ENCODE measurements at regions not wholly inside any gene's neighbourhood (a gene's known extent, or its start where the extent isn't known, plus 50 kb on each side); places are given as distances from the start of the nearest gene placed in this dataset.
A peak's percentile ranks its signal among the peaks of the same experiment; 100 is the strongest.

- DNase-seq (ENCODE audit: low spot score) = no peak
- TF ChIP-seq CTCF (IDR thresholded peaks at IDR 0.05; ENCODE audit: borderline replicate concordance, control extremely low read depth, extremely low read depth, insufficient read depth, missing control alignments) = no peak
- in situ Hi-C loops (cut with MboI; ENCODE audit: low sequenced_read_pairs, unreplicated experiment) = no loop called here
These were observed 818.5 kb upstream of the AMELY start for GRCh38 chrY:7730071-7730470.

GRCh38 chrY:7729318-7730011 lies 817.9 kb upstream of the AMELY start:
- in situ Hi-C loops (cut with MboI; ENCODE audit: low sequenced_read_pairs, unreplicated experiment) = no loop called here
- no peak for DNase-seq (ENCODE audit: low spot score)
- no peak for TF ChIP-seq CTCF (IDR thresholded peaks at IDR 0.05; ENCODE audit: borderline replicate concordance, control extremely low read depth, extremely low read depth, insufficient read depth, missing control alignments)

GRCh38 chrY:7728935-7729317 lies 817.4 kb upstream of the AMELY start:
- in situ Hi-C loops (cut with MboI; ENCODE audit: low sequenced_read_pairs, unreplicated experiment) = no loop called here
- no peak for TF ChIP-seq CTCF (IDR thresholded peaks at IDR 0.05; ENCODE audit: borderline replicate concordance, control extremely low read depth, extremely low read depth, insufficient read depth, missing control alignments)
- no peak for DNase-seq (ENCODE audit: low spot score)

- no peak for DNase-seq (ENCODE audit: low spot score)
- TF ChIP-seq CTCF (IDR thresholded peaks at IDR 0.05; ENCODE audit: borderline replicate concordance, control extremely low read depth, extremely low read depth, insufficient read depth, missing control alignments) = no peak
- in situ Hi-C loops (cut with MboI; ENCODE audit: low sequenced_read_pairs, unreplicated experiment) = no loop called here
These were observed 814.4 kb upstream of the AMELY start for GRCh38 chrY:7725791-7726460.

GRCh38 chrY:7723991-7724632 lies 812.6 kb upstream of the AMELY start:
- TF ChIP-seq CTCF (IDR thresholded peaks at IDR 0.05; ENCODE audit: borderline replicate concordance, control extremely low read depth, extremely low read depth, insufficient read depth, missing control alignments) = no peak
- in situ Hi-C loops (cut with MboI; ENCODE audit: low sequenced_read_pairs, unreplicated experiment) = no loop called here
- peak; percentile 3 for DNase-seq (ENCODE audit: low spot score)

GRCh38 chrY:7723127-7723526 lies 811.6 kb upstream of the AMELY start:
- TF ChIP-seq CTCF (IDR thresholded peaks at IDR 0.05; ENCODE audit: borderline replicate concordance, control extremely low read depth, extremely low read depth, insufficient read depth, missing control alignments) = no peak
- in situ Hi-C loops (cut with MboI; ENCODE audit: low sequenced_read_pairs, unreplicated experiment) = no loop called here
- no peak for DNase-seq (ENCODE audit: low spot score)

All from GM13976 (cell line).